A549 (cell line): ENCODE measurements at regions not wholly inside any gene's neighbourhood (a gene's known extent, or its start where the extent isn't known, plus 50 kb on each side); places are given as distances from the start of the nearest gene placed in this dataset.

Experiments
- CHD2 ChIP-seq: fragments of 150-350 bp; IDR thresholded peaks from 2 replicates; pipeline ENCODE4 v1.6.1; 2014; ENCODE audit warnings: low read length; ENCODE audit not compliant: partially characterized antibody
- EP300 ChIP-seq, 2 experiments: fragments of >200 bp; sonication (Bioruptor Twin); formaldehyde crosslinking; IDR thresholded peaks; 2 replicates in 1 of 2; 3 replicates in 1 of 2; pipeline ENCODE4 v1.6.1; 2016 to 2017
- HOXA7 ChIP-seq: fragments of 250-450 bp; sonication (Bioruptor Pico); IDR thresholded peaks from 2 replicates; pipeline ENCODE4 v1.5.0; 2020; ENCODE audit warnings: mild to moderate bottlenecking, moderate library complexity
- MAZ ChIP-seq: fragments of 150-350 bp; IDR thresholded peaks from 2 replicates; pipeline ENCODE4 v1.6.1; 2014; ENCODE audit warnings: antibody characterized with exemption, low read depth, low read length, borderline replicate concordance
- NFE2L2 ChIP-seq: fragments of 150-350 bp; conservative IDR thresholded peaks from 2 replicates; pipeline ENCODE4 v1.6.1; 2014; ENCODE audit warnings: low read length
- POLR2A ChIP-seq: IDR thresholded peaks from 2 replicates; pipeline ENCODE4 v1.6.1; 2012; ENCODE audit warnings: mild to moderate bottlenecking, low read length
- RAD21 ChIP-seq, 2 experiments: fragments of >200 bp in 1 of 2; sonication (Bioruptor Twin) in 1 of 2; formaldehyde crosslinking in 1 of 2; IDR thresholded peaks in 1 of 2; conservative IDR thresholded peaks in 1 of 2; 2 replicates in 1 of 2; 3 replicates in 1 of 2; pipeline ENCODE4 v1.6.1; 2012 to 2018; ENCODE audit warnings: inconsistent platforms in 1 of 2
- TP53 ChIP-seq: fragments of 250-450 bp; sonication (Bioruptor Pico); IDR thresholded peaks from 2 replicates; pipeline ENCODE4 v1.5.0; 2021; ENCODE audit warnings: mild to moderate bottlenecking, moderate library complexity
- TF ChIP-seq, protein P1 (sequence below): fragments of >200 bp; sonication (Bioruptor Twin); formaldehyde crosslinking; IDR thresholded peaks from 3 replicates; pipeline ENCODE4 v1.5.1; 2016
- TF ChIP-seq, protein P2 (sequence below): fragments of 250-450 bp; sonication (Bioruptor Pico); IDR thresholded peaks from 2 replicates; pipeline ENCODE4 v1.5.0; 2021; ENCODE audit warnings: mild to moderate bottlenecking, moderate library complexity, borderline replicate concordance
- TF ChIP-seq, protein P3 (sequence below): IDR thresholded peaks from 2 replicates; pipeline ENCODE4 v1.6.1; 2012
- TF ChIP-seq, protein P4 (sequence below): fragments of 200-600 bp; sonication (generic); IDR thresholded peaks from 2 replicates; pipeline ENCODE4 v1.6.1; 2016; ENCODE audit warnings: antibody characterized with exemption, mild to moderate bottlenecking, moderate library complexity

DNA sequence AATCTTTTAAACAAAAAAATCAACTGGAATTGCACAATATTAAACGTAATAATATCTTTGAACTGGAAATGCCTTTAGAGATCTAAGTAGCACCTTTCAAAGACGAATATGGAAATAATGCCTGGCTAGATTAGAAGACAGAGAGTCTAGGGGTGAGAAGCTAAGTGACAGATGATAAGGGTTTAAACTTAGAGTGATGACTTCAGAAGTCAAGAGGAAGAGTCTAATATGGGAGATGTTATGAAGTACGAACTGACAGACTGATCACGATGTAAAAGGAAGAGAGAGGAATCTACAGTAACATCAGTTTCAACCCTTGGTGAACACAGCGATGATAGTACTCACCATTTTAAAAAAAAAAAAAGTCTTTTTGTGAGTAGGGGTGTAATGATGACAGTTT is 57.9 kb downstream of the HINT1 start:
- TF ChIP-seq, protein P1, sequence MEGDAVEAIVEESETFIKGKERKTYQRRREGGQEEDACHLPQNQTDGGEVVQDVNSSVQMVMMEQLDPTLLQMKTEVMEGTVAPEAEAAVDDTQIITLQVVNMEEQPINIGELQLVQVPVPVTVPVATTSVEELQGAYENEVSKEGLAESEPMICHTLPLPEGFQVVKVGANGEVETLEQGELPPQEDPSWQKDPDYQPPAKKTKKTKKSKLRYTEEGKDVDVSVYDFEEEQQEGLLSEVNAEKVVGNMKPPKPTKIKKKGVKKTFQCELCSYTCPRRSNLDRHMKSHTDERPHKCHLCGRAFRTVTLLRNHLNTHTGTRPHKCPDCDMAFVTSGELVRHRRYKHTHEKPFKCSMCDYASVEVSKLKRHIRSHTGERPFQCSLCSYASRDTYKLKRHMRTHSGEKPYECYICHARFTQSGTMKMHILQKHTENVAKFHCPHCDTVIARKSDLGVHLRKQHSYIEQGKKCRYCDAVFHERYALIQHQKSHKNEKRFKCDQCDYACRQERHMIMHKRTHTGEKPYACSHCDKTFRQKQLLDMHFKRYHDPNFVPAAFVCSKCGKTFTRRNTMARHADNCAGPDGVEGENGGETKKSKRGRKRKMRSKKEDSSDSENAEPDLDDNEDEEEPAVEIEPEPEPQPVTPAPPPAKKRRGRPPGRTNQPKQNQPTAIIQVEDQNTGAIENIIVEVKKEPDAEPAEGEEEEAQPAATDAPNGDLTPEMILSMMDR: no peak
- TF ChIP-seq POLR2A: no peak
- TF ChIP-seq, protein P2, sequence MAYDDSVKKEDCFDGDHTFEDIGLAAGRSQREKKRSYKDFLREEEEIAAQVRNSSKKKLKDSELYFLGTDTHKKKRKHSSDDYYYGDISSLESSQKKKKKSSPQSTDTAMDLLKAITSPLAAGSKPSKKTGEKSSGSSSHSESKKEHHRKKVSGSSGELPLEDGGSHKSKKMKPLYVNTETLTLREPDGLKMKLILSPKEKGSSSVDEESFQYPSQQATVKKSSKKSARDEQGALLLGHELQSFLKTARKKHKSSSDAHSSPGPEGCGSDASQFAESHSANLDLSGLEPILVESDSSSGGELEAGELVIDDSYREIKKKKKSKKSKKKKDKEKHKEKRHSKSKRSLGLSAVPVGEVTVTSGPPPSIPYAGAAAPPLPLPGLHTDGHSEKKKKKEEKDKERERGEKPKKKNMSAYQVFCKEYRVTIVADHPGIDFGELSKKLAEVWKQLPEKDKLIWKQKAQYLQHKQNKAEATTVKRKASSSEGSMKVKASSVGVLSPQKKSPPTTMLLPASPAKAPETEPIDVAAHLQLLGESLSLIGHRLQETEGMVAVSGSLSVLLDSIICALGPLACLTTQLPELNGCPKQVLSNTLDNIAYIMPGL: no peak
- TF ChIP-seq, protein P3, sequence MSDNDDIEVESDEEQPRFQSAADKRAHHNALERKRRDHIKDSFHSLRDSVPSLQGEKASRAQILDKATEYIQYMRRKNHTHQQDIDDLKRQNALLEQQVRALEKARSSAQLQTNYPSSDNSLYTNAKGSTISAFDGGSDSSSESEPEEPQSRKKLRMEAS: no peak
- TF ChIP-seq, protein P4, sequence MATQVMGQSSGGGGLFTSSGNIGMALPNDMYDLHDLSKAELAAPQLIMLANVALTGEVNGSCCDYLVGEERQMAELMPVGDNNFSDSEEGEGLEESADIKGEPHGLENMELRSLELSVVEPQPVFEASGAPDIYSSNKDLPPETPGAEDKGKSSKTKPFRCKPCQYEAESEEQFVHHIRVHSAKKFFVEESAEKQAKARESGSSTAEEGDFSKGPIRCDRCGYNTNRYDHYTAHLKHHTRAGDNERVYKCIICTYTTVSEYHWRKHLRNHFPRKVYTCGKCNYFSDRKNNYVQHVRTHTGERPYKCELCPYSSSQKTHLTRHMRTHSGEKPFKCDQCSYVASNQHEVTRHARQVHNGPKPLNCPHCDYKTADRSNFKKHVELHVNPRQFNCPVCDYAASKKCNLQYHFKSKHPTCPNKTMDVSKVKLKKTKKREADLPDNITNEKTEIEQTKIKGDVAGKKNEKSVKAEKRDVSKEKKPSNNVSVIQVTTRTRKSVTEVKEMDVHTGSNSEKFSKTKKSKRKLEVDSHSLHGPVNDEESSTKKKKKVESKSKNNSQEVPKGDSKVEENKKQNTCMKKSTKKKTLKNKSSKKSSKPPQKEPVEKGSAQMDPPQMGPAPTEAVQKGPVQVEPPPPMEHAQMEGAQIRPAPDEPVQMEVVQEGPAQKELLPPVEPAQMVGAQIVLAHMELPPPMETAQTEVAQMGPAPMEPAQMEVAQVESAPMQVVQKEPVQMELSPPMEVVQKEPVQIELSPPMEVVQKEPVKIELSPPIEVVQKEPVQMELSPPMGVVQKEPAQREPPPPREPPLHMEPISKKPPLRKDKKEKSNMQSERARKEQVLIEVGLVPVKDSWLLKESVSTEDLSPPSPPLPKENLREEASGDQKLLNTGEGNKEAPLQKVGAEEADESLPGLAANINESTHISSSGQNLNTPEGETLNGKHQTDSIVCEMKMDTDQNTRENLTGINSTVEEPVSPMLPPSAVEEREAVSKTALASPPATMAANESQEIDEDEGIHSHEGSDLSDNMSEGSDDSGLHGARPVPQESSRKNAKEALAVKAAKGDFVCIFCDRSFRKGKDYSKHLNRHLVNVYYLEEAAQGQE: no peak
- no peak for TF ChIP-seq NFE2L2
- TF ChIP-seq CHD2: no peak
- TF ChIP-seq MAZ: no peak
- TF ChIP-seq TP53: no peak
- TF ChIP-seq RAD21 (conservative IDR thresholded peaks at IDR 0.05 in 1 of 2, IDR thresholded peaks at IDR 0.05 in 1 of 2): no peak
- TF ChIP-seq HOXA7 (CRISPR knock-in tag): no peak
- TF ChIP-seq EP300 (IDR thresholded peaks at IDR 0.05): no peak
